ENCODE measurements at regions not wholly inside any gene's neighbourhood (a gene's known extent, or its start where the extent isn't known, plus 50 kb on each side); places are given as distances from the start of the nearest gene placed in this dataset.

DNA sequence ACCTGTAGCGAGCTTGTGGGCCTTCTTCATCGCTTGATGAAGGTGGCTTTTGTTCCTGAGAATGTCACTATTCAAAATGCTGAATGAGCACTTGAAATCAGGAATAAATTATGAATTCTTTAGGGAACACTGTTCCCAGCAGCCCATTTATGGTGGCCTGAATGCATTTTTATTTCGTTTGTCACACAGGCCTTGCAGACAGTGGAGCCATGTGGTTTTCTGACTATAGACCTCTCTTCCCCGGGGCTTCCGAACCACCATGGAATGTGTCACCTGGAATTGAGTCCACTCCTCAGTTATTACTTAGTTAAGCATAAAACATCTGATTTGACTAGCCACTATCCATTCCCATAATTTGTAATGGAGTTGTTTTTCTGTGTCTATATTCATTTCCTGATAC is 396.9 kb downstream of the IRS2 start:
- H3K36me3 ChIP-seq (ENCODE audit: control insufficient read depth in 2 of 2, insufficient read depth in 2 of 2, low read length in 2 of 2), result no peaks in the 10 kb centered on the region
- H3K9ac ChIP-seq (ENCODE audit: low read depth in 1 of 2, low read length in 2 of 2), result no peak overlapping the region
- no peaks in the 10 kb centered on the region for H3K4me1 ChIP-seq (ENCODE audit: control insufficient read depth in 2 of 2, insufficient read depth in 2 of 2, low read length in 2 of 2)
- H3K27me3 ChIP-seq (ENCODE audit: control insufficient read depth in 2 of 2, insufficient read depth in 2 of 2, low read length in 2 of 2), result no peaks in the 10 kb centered on the region
- no peak overlapping the region for H3K27ac ChIP-seq (ENCODE audit: low read depth in 2 of 2, low read length in 2 of 2)
- no peaks in the 10 kb centered on the region for H3K9me3 ChIP-seq (ENCODE audit: control insufficient read depth in 2 of 2, low read length in 2 of 2)
- no peak overlapping the region for H3K4me3 ChIP-seq (ENCODE audit: low read length in 2 of 2)

DNA sequence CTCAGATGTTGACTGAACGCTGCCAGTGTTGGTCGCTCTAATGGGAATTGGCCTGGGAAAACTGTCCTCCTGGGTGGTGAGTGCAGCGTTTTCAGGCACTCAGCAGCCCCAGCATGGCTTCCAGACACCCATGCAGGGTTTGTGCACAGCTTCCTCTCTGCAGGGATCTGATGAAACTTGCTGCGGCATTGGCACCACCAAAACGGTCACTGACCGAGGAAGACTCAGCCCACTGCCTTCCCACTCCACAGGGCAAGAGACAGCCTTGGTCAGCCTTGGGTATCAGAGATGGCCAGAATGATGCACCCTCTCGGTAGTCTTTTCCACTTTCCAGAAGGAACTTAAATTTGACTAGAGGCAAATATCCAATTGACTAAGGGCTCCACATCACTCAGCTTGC is 398.9 kb downstream of the IRS2 start:
- H3K27ac ChIP-seq (ENCODE audit: low read depth in 2 of 2, low read length in 2 of 2), result no peak overlapping the region
- H3K4me1 ChIP-seq (ENCODE audit: control insufficient read depth in 2 of 2, insufficient read depth in 2 of 2, low read length in 2 of 2), result no peaks in the 10 kb centered on the region
- H3K9me3 ChIP-seq (ENCODE audit: control insufficient read depth in 2 of 2, low read length in 2 of 2), result no peaks in the 10 kb centered on the region
- no peak overlapping the region for H3K9ac ChIP-seq (ENCODE audit: low read depth in 1 of 2, low read length in 2 of 2)
- no peaks in the 10 kb centered on the region for H3K36me3 ChIP-seq (ENCODE audit: control insufficient read depth in 2 of 2, insufficient read depth in 2 of 2, low read length in 2 of 2)
- H3K27me3 ChIP-seq (ENCODE audit: control insufficient read depth in 2 of 2, insufficient read depth in 2 of 2, low read length in 2 of 2), result no peaks in the 10 kb centered on the region
- no peak overlapping the region for H3K4me3 ChIP-seq (ENCODE audit: low read length in 2 of 2)

GRCh38 chr13:109385242-109385560 is 401.2 kb downstream of the IRS2 start:
- Histone ChIP-seq H3K9ac (ENCODE audit: low read depth in 1 of 2, low read length in 2 of 2) (no peak overlapping the region), H3K27ac (ENCODE audit: low read depth in 2 of 2, low read length in 2 of 2) (no peak overlapping the region), H3K9me3 (ENCODE audit: control insufficient read depth in 2 of 2, low read length in 2 of 2) (no peaks in the 10 kb centered on the region), H3K4me1 (ENCODE audit: control insufficient read depth in 2 of 2, insufficient read depth in 2 of 2, low read length in 2 of 2) (no peaks in the 10 kb centered on the region), H3K27me3 (ENCODE audit: control insufficient read depth in 2 of 2, insufficient read depth in 2 of 2, low read length in 2 of 2) (no peaks in the 10 kb centered on the region), H3K36me3 (ENCODE audit: control insufficient read depth in 2 of 2, insufficient read depth in 2 of 2, low read length in 2 of 2) (no peaks in the 10 kb centered on the region), H3K4me3 (ENCODE audit: low read length in 2 of 2) (no peak overlapping the region)

DNA sequence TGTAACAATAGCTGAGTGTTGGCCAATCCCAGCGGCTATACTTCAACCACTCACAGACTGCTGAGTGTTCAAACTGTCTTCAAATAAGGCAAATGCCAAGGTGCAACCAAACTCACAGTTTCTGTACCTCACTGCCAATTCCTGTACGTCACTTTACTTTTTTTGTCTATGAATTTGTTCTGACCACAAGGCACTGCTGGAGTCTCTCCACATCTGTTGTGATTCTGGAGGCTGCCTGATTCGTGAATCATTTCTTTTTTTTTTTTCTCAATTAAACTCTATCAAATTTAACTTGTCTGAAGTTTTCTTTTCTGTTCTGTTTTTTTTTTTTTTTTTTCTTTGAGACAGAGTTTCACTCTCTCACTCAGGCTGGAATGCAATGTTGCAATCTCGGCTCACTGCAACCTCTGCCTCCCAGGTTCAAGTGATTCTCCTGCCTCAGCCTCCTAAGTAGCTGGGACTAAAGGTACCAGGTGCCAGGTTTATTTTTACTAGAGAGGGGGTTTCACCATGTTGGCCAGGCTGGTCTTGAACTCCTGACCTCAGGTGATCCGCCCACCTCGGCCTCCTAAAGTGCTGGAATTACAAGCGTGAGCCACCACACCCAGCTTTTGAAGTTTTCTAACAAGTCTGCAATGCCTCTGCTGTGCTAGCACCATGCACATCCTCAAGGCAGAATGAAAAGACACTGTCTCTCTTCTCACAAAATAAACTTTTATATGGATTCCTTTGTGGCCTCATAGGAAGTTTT is 401.7 kb downstream of the IRS2 start:
- H3K4me3 ChIP-seq (ENCODE audit: low read length in 2 of 2), result no peak overlapping the region
- H3K36me3 ChIP-seq (ENCODE audit: control insufficient read depth in 2 of 2, insufficient read depth in 2 of 2, low read length in 2 of 2), result no peaks in the 10 kb centered on the region
- no peaks in the 10 kb centered on the region for H3K9me3 ChIP-seq (ENCODE audit: control insufficient read depth in 2 of 2, low read length in 2 of 2)
- no peaks in the 10 kb centered on the region for H3K27me3 ChIP-seq (ENCODE audit: control insufficient read depth in 2 of 2, insufficient read depth in 2 of 2, low read length in 2 of 2)
- H3K27ac ChIP-seq (ENCODE audit: low read depth in 2 of 2, low read length in 2 of 2), result no peak overlapping the region
- H3K4me1 ChIP-seq (ENCODE audit: control insufficient read depth in 2 of 2, insufficient read depth in 2 of 2, low read length in 2 of 2), result no peaks in the 10 kb centered on the region
- no peak overlapping the region for H3K9ac ChIP-seq (ENCODE audit: low read depth in 1 of 2, low read length in 2 of 2)

- Histone ChIP-seq H3K4me3 (ENCODE audit: low read length in 2 of 2) (no peak overlapping the region), H3K9me3 (ENCODE audit: control insufficient read depth in 2 of 2, low read length in 2 of 2) (no peaks in the 10 kb centered on the region), H3K27ac (ENCODE audit: low read depth in 2 of 2, low read length in 2 of 2) (no peak overlapping the region), H3K36me3 (ENCODE audit: control insufficient read depth in 2 of 2, insufficient read depth in 2 of 2, low read length in 2 of 2) (no peaks in the 10 kb centered on the region), H3K4me1 (ENCODE audit: control insufficient read depth in 2 of 2, insufficient read depth in 2 of 2, low read length in 2 of 2) (no peaks in the 10 kb centered on the region), H3K27me3 (ENCODE audit: control insufficient read depth in 2 of 2, insufficient read depth in 2 of 2, low read length in 2 of 2) (no peaks in the 10 kb centered on the region), H3K9ac (ENCODE audit: low read depth in 1 of 2, low read length in 2 of 2) (no peak overlapping the region)
Observed at GRCh38 chr13:109383683-109384082, 402.7 kb downstream of the IRS2 start.

GRCh38 chr13:109381546-109382180 is 404.7 kb downstream of the IRS2 start:
- no peaks in the 10 kb centered on the region for H3K9me3 ChIP-seq (ENCODE audit: control insufficient read depth in 2 of 2, low read length in 2 of 2)
- no peak overlapping the region for H3K27ac ChIP-seq (ENCODE audit: low read depth in 2 of 2, low read length in 2 of 2)
- H3K4me3 ChIP-seq (ENCODE audit: low read length in 2 of 2), result no peak overlapping the region
- no peak overlapping the region for H3K9ac ChIP-seq (ENCODE audit: low read depth in 1 of 2, low read length in 2 of 2)
- no peaks in the 10 kb centered on the region for H3K36me3 ChIP-seq (ENCODE audit: control insufficient read depth in 2 of 2, insufficient read depth in 2 of 2, low read length in 2 of 2)
- no peaks in the 10 kb centered on the region for H3K4me1 ChIP-seq (ENCODE audit: control insufficient read depth in 2 of 2, insufficient read depth in 2 of 2, low read length in 2 of 2)
- no peaks in the 10 kb centered on the region for H3K27me3 ChIP-seq (ENCODE audit: control insufficient read depth in 2 of 2, insufficient read depth in 2 of 2, low read length in 2 of 2)

DNA sequence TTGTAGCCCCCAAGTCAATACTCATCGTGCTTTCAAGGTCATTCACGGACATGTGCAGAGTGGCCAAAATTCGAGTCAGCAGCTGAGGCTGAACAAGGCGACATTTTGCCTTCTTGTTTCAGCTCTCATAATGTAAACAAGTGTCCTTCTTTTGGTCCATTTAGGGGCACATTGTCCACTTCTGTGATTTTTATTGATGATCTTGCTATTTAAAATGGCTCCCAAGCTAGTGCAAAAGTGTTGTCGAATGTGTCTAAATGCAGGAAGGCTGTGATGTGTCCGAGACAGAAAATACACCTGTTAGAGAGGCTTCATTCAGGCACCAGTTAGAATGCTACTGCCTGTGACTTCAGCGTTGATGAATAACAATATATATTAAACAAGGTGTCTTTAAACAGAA is 405.9 kb downstream of the IRS2 start:
- Histone ChIP-seq H3K9me3 (ENCODE audit: control insufficient read depth in 2 of 2, low read length in 2 of 2) (no peaks in the 10 kb centered on the region), H3K27ac (ENCODE audit: low read depth in 2 of 2, low read length in 2 of 2) (no peak overlapping the region), H3K36me3 (ENCODE audit: control insufficient read depth in 2 of 2, insufficient read depth in 2 of 2, low read length in 2 of 2) (no peaks in the 10 kb centered on the region), H3K27me3 (ENCODE audit: control insufficient read depth in 2 of 2, insufficient read depth in 2 of 2, low read length in 2 of 2) (no peaks in the 10 kb centered on the region), H3K4me3 (ENCODE audit: low read length in 2 of 2) (no peak overlapping the region), H3K4me1 (ENCODE audit: control insufficient read depth in 2 of 2, insufficient read depth in 2 of 2, low read length in 2 of 2) (no peaks in the 10 kb centered on the region), H3K9ac (ENCODE audit: low read depth in 1 of 2, low read length in 2 of 2) (no peak overlapping the region)

- Histone ChIP-seq H3K27ac (ENCODE audit: low read depth in 2 of 2, low read length in 2 of 2) (no peak overlapping the region), H3K4me1 (ENCODE audit: control insufficient read depth in 2 of 2, insufficient read depth in 2 of 2, low read length in 2 of 2) (no peaks in the 10 kb centered on the region), H3K36me3 (ENCODE audit: control insufficient read depth in 2 of 2, insufficient read depth in 2 of 2, low read length in 2 of 2) (no peaks in the 10 kb centered on the region), H3K9me3 (ENCODE audit: control insufficient read depth in 2 of 2, low read length in 2 of 2) (no peaks in the 10 kb centered on the region), H3K9ac (ENCODE audit: low read depth in 1 of 2, low read length in 2 of 2) (no peak overlapping the region), H3K4me3 (ENCODE audit: low read length in 2 of 2) (no peak overlapping the region), H3K27me3 (ENCODE audit: control insufficient read depth in 2 of 2, insufficient read depth in 2 of 2, low read length in 2 of 2) (no peaks in the 10 kb centered on the region)
Observed at GRCh38 chr13:109379930-109380329, 406.5 kb downstream of the IRS2 start.

GRCh38 chr13:109376936-109377335 is 409.4 kb downstream of the IRS2 start:
- no peaks in the 10 kb centered on the region for H3K4me1 ChIP-seq (ENCODE audit: control insufficient read depth in 2 of 2, insufficient read depth in 2 of 2, low read length in 2 of 2)
- no peak overlapping the region for H3K4me3 ChIP-seq (ENCODE audit: low read length in 2 of 2)
- no peaks in the 10 kb centered on the region for H3K36me3 ChIP-seq (ENCODE audit: control insufficient read depth in 2 of 2, insufficient read depth in 2 of 2, low read length in 2 of 2)
- no peak overlapping the region for H3K27ac ChIP-seq (ENCODE audit: low read depth in 2 of 2, low read length in 2 of 2)
- no peaks in the 10 kb centered on the region for H3K27me3 ChIP-seq (ENCODE audit: control insufficient read depth in 2 of 2, insufficient read depth in 2 of 2, low read length in 2 of 2)
- H3K9me3 ChIP-seq (ENCODE audit: control insufficient read depth in 2 of 2, low read length in 2 of 2), result no peaks in the 10 kb centered on the region
- no peak overlapping the region for H3K9ac ChIP-seq (ENCODE audit: low read depth in 1 of 2, low read length in 2 of 2)

DNA sequence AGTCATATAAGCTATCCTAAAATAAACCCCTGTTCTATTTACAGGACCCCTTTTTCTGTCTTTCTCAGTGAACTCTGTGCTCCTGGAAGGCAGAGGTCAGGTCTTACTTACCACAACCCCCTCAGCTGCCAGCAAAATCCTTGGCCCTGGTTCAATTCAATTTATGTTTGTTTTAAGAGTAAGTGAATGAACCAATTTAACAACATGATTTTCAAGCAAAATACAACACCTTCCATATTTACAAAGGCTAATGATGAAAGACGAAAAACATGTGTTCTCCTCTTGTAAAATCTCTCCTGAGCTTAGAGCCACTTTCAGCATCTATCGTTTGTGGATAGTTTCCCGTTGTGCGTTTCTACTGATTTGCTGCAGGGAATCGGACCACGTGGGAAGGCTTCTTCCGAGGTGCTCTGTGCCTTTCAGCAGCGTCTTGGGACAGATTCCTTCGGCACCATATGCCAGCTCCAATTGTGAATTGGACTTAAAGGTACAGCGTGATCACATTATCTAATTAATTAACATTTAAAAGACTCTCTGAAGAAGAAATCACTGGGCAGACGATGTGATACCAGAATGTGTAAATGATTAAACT is 411.7 kb downstream of the IRS2 start:
- Histone ChIP-seq H3K27ac (ENCODE audit: low read depth in 2 of 2, low read length in 2 of 2) (no peak overlapping the region), H3K9me3 (ENCODE audit: control insufficient read depth in 2 of 2, low read length in 2 of 2) (no peaks in the 10 kb centered on the region), H3K27me3 (ENCODE audit: control insufficient read depth in 2 of 2, insufficient read depth in 2 of 2, low read length in 2 of 2) (no peaks in the 10 kb centered on the region), H3K4me1 (ENCODE audit: control insufficient read depth in 2 of 2, insufficient read depth in 2 of 2, low read length in 2 of 2) (no peaks in the 10 kb centered on the region), H3K36me3 (ENCODE audit: control insufficient read depth in 2 of 2, insufficient read depth in 2 of 2, low read length in 2 of 2) (no peaks in the 10 kb centered on the region), H3K9ac (ENCODE audit: low read depth in 1 of 2, low read length in 2 of 2) (no peak overlapping the region), H3K4me3 (ENCODE audit: low read length in 2 of 2) (no peak overlapping the region)
